Fibroblast of lung (primary cell): ENCODE measurements at regions not wholly inside any gene's neighbourhood (a gene's known extent, or its start where the extent isn't known, plus 50 kb on each side); places are given as distances from the start of the nearest gene placed in this dataset.

Experiments
- CTCF ChIP-seq, 2 donors: IDR thresholded peaks in 1 of 2; conservative IDR thresholded peaks in 1 of 2; 1 replicate in 1 of 2; 2 replicates in 1 of 2; pipeline ENCODE4 v1.5.1; 2011 to 2012; ENCODE audit warnings: low read length in 2 of 2, control low read depth in 1 of 2, inconsistent platforms in 1 of 2, low read depth in 1 of 2, mild to moderate bottlenecking in 1 of 2
- EZH2 ChIP-seq: IDR thresholded peaks from 2 replicates; pipeline ENCODE4 v1.5.1; 2012; ENCODE audit warnings: low read length, control low read depth, mild to moderate bottlenecking; ENCODE audit errors: missing control alignments

GRCh38 chr5:165228184-165228583, 1722.8 kb downstream of the MAT2B start:
- no peak for TF ChIP-seq CTCF (conservative IDR thresholded peaks at IDR 0.05 in 1 of 2, IDR thresholded peaks at IDR 0.05 in 1 of 2; ENCODE audit: low read depth in 1 of 2, low read length in 2 of 2)
- TF ChIP-seq EZH2 = no peak
